Type B pancreatic cell (in vitro differentiated cells): ENCODE measurements at regions not wholly inside any gene's neighbourhood (a gene's known extent, or its start where the extent isn't known, plus 50 kb on each side); places are given as distances from the start of the nearest gene placed in this dataset.

ENCODE experiments used
- DNase-seq: peaks from one replicate; pipeline ENCODE4 v3.0.0; 2021; ENCODE audit warnings: mixed read lengths; ENCODE audit not compliant: unreplicated experiment; ENCODE audit errors: extremely low spot score
- H3K27ac Mint-ChIP-seq: 2 replicates; pipeline ENCODE4 v1.8.0; 2021; ENCODE audit warnings: mild to moderate bottlenecking, mixed read lengths
- H3K27me3 Mint-ChIP-seq: 2 replicates; pipeline ENCODE4 v1.8.0; 2021; ENCODE audit warnings: mixed read lengths
- H3K36me3 Mint-ChIP-seq: 2 replicates; pipeline ENCODE4 v1.8.0; 2021; ENCODE audit warnings: mixed read lengths
- H3K4me1 Mint-ChIP-seq: one replicate; pipeline ENCODE4 v1.8.0; 2021; ENCODE audit warnings: mixed read lengths; ENCODE audit not compliant: unreplicated experiment
- H3K4me3 Mint-ChIP-seq: 2 replicates; pipeline ENCODE4 v1.8.0; 2021; ENCODE audit warnings: mild to moderate bottlenecking, mixed read lengths
- H3K9me3 Mint-ChIP-seq: 2 replicates; pipeline ENCODE4 v1.8.0; 2021; ENCODE audit warnings: mixed read lengths
- CTCF ChIP-seq: fragments of 200-600 bp; sonication (generic); conservative IDR thresholded peaks from 2 replicates; pipeline ENCODE4 v1.5.0; 2021; ENCODE audit warnings: antibody characterized with exemption, mild to moderate bottlenecking

GRCh38 chr13:79918620-79919019 lies 422.3 kb downstream of the SPRY2 start:
- Mint-ChIP-seq H3K4me1 (peaks cover 31% of the 10 kb centered on the region), H3K27me3 (no peaks in the 10 kb centered on the region), H3K9me3 (peaks cover 7% of the 10 kb centered on the region), H3K4me3 (no peak overlapping the region), H3K36me3 (no peaks in the 10 kb centered on the region), H3K27ac (no peak overlapping the region)
- no peak for TF ChIP-seq CTCF
- DNase-seq: no peak

GRCh38 chr13:79917628-79918027 lies 423.3 kb downstream of the SPRY2 start:
- H3K36me3 Mint-ChIP-seq: no peaks in the 10 kb centered on the region
- no peak for DNase-seq
- no peak overlapping the region for H3K27ac Mint-ChIP-seq
- H3K9me3 Mint-ChIP-seq: peaks cover 7% of the 10 kb centered on the region
- peaks cover 32% of the 10 kb centered on the region for H3K4me1 Mint-ChIP-seq
- H3K4me3 Mint-ChIP-seq: no peak overlapping the region
- no peaks in the 10 kb centered on the region for H3K27me3 Mint-ChIP-seq
- no peak for TF ChIP-seq CTCF

DNA sequence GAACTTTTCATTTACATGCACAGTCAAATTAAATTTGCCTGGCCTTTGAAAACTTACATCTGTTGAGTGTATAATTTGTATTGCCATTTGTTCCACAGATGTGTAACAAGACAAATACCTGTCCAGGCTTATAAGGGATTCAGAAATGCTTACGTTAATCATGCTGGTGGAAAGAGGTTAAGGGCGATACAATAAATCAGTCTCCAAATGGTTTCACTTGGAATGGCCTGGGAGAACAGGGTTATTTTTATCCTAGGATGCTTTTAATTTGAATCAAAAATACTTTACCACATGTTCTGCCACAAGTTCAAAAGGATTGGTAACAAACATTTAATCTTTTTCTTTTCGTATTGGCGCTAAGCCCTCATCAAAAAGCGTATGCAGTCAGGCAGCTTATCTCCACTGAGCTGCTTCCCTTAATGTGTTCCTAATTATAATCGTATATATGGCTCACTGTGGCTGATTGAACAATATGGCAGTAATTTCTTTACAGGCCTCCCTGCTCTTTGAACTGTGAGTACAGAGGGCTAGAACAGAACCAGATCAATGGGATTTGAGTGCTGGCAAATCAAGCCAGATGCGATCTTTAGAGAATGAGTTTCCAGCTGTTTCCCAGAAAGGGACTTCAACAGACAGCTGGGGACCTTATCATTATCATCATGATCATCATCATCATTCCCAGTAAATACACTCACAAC lies 425.7 kb downstream of the SPRY2 start:
- no peak overlapping the region for H3K4me3 Mint-ChIP-seq
- no peaks in the 10 kb centered on the region for H3K9me3 Mint-ChIP-seq
- H3K27ac Mint-ChIP-seq: no peak overlapping the region
- H3K36me3 Mint-ChIP-seq: no peaks in the 10 kb centered on the region
- no peaks in the 10 kb centered on the region for H3K27me3 Mint-ChIP-seq
- TF ChIP-seq CTCF: no peak
- H3K4me1 Mint-ChIP-seq: peaks cover 37% of the 10 kb centered on the region
- DNase-seq: no peak

DNA sequence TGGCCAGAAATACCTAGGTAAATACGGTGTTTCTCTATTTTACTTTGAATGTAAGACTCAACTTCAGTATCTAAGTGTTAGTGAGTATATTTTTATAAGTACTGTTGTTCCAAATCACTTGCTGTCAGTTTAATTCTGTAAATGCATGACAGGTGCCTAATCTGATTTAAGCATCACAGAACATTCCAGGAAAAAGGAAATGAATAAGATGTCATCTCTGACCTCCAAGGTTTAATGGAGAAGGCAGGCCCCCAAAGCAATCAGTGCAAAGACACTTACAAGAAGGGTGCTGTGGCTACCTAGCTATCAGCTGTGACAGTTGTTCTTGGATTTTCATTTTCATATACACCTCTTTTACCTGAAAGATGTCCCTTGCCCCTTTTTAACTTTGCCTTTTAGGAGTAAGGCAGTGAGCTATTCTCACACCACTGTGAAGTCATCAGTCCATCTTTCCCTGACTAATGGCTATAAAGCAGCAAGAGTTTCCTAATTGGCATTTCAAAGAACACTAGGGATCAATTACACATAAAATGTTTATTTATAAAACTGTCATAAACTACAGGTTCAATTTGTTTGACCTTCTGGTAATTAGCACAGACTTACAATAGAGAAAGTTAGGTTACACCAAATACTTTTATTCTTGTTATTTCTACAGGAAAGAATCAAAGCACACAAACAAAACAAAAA lies 427.6 kb downstream of the SPRY2 start:
- Mint-ChIP-seq H3K4me3 (no peak overlapping the region), H3K9me3 (no peaks in the 10 kb centered on the region), H3K27me3 (no peaks in the 10 kb centered on the region), H3K4me1 (peaks cover 28% of the 10 kb centered on the region), H3K27ac (no peak overlapping the region), H3K36me3 (no peaks in the 10 kb centered on the region)
- DNase-seq: no peak
- no peak for TF ChIP-seq CTCF

- no peaks in the 10 kb centered on the region for H3K36me3 Mint-ChIP-seq
Measured at GRCh38 chr13:79912403-79912802, 428.5 kb downstream of the SPRY2 start.

More at GRCh38 chr13:79912403-79912802, 428.5 kb downstream of the SPRY2 start:
- Mint-ChIP-seq H3K27ac (no peak overlapping the region), H3K4me3 (no peak overlapping the region), H3K9me3 (no peaks in the 10 kb centered on the region), H3K27me3 (no peaks in the 10 kb centered on the region), H3K4me1 (peaks cover 23% of the 10 kb centered on the region)
- no peak for TF ChIP-seq CTCF
- no peak for DNase-seq
